Spleen (tissue), 11 donors: ENCODE measurements at regions not wholly inside any gene's neighbourhood (a gene's known extent, or its start where the extent isn't known, plus 50 kb on each side); places are given as distances from the start of the nearest gene placed in this dataset.

Source experiments
- DNase-seq: peaks from one replicate; pipeline ENCODE4 v3.0.0-alpha.2; 2020
- H3K27ac ChIP-seq, 8 donors: fragments of 200-600 bp; sonication (generic) in 7 of 8; 1 replicate in 4 of 8; 2 replicates in 4 of 8; pipeline versions ENCODE4 v1.5.0 to v1.8.0; 2016 to 2021; ENCODE audit warnings: inconsistent platforms in 4 of 8, mild to moderate bottlenecking in 4 of 8, moderate library complexity in 1 of 8
- H3K27me3 ChIP-seq, 7 donors: fragments of 200-600 bp; sonication (generic) in 6 of 7; replicated peaks in 1 of 7; 1 replicate in 4 of 7; 2 replicates in 3 of 7; pipeline versions ENCODE4 v1.5.0 to v1.8.0; 2016 to 2021; ENCODE audit warnings: inconsistent platforms in 3 of 7, mild to moderate bottlenecking in 1 of 7
- H3K36me3 ChIP-seq, 6 donors: fragments of 200-600 bp; sonication (generic) in 5 of 6; 1 replicate in 4 of 6; 2 replicates in 2 of 6; pipeline versions ENCODE4 v1.5.0 to v1.8.0; 2016 to 2021; ENCODE audit warnings: inconsistent platforms in 2 of 6
- H3K4me1 ChIP-seq, 6 donors: fragments of 200-600 bp; sonication (generic) in 5 of 6; 1 replicate in 3 of 6; 2 replicates in 3 of 6; pipeline versions ENCODE4 v1.5.0 to v1.8.0; 2016 to 2021; ENCODE audit warnings: inconsistent platforms in 3 of 6
- H3K4me3 ChIP-seq, 8 donors: fragments of 200-600 bp; sonication (generic) in 7 of 8; 1 replicate in 4 of 8; 2 replicates in 4 of 8; pipeline versions ENCODE4 v1.5.0 to v1.8.0; 2016 to 2021; ENCODE audit warnings: inconsistent platforms in 4 of 8, mild to moderate bottlenecking in 4 of 8, moderate library complexity in 2 of 8
- H3K9me3 ChIP-seq, 8 donors: fragments of 200-600 bp; sonication (generic) in 7 of 8; 1 replicate in 4 of 8; 2 replicates in 4 of 8; pipeline versions ENCODE4 v1.5.0 to v1.8.0; 2016 to 2021; ENCODE audit warnings: inconsistent platforms in 4 of 8
- CTCF ChIP-seq, 11 experiments: fragments of 200-600 bp in 7 of 11; fragments of 450-650 bp in 4 of 11; sonication (generic) in 4 of 11; IDR thresholded peaks in 8 of 11; conservative IDR thresholded peaks in 3 of 11; 1 replicate in 7 of 11; 2 replicates in 4 of 11; pipeline versions ENCODE4 v1.4.0 to v1.8.0; 2016 to 2021; ENCODE audit warnings: antibody characterized with exemption in 11 of 11, inconsistent platforms in 4 of 11, mild to moderate bottlenecking in 1 of 11
- POLR2A ChIP-seq, 3 donors: fragments of 450-650 bp; IDR thresholded peaks; one replicate each; pipeline ENCODE4 v1.5.1; 2017; ENCODE audit warnings: antibody characterized with exemption in 3 of 3, mild to moderate bottlenecking in 1 of 3
- POLR2AphosphoS5 ChIP-seq, 3 donors: sonication (generic); formaldehyde crosslinking; IDR thresholded peaks; one replicate each; pipeline ENCODE4 v1.5.1; 2017; ENCODE audit warnings: antibody characterized with exemption in 3 of 3
- WGBS, 5 donors: extraction: QIAGEN DNeasy Blood & Tissue Kit in 3 of 5; methylation state at CpG; one replicate each; pipeline versions ENCODE4 v1.1.5 to v1.1.7; 2013 to 2018; 5-methylcytosine and 5-hydroxymethylcytosine counted together
- intact Hi-C: fragments of 100-400 bp; cut with DNase I; formaldehyde crosslinking; loops from one replicate; pipeline ENCODE4 v1.15.0; 2023; ENCODE audit warnings: low total_unique reads
- donor health status: healthy with polysubstance abuse.
- donor health status: DM: no; HTN: no; CAD: no; lungs with moderate emphysema.
- donor health status: DM: no; HTN: no; CAD: no.
- donor health status: Bipolar disorder and iron deficiency.
- donor health status: healthy.
- donor health status: DM: no; HTN: no; CAD: no.
- donor health status: DM: yes; HTN: yes; CAD: no.

GRCh38 chr1:228853637-228854036 lies 118.4 kb downstream of the RHOU start:
- TF ChIP-seq POLR2A (IDR thresholded peaks at IDR 0.05) (no peak), POLR2AphosphoS5 (IDR thresholded peaks at IDR 0.05) (no peak), CTCF (IDR thresholded peaks at IDR 0.05 in 8 of 11, conservative IDR thresholded peaks at IDR 0.05 in 3 of 11) (no peak)
- no peak for DNase-seq
- Histone ChIP-seq H3K27ac (no peak overlapping the region), H3K36me3 (no peaks in the 10 kb centered on the region), H3K4me3 (no peak overlapping the region), H3K9me3 (peaks cover 0 to 9% (median 1%) of the 10 kb centered on the region in 8 donors), H3K27me3 (no peaks in the 10 kb centered on the region), H3K4me1 (peaks cover 0 to 25% (median 6%) of the 10 kb centered on the region in 6 donors)
- WGBS, 5 donors, result 63 to 82% (median 67%) methylated on average over 1 of the region's 1 CpG
- intact Hi-C loops, result no loop called here

- H3K27me3 ChIP-seq, result no peaks in the 10 kb centered on the region
- no peak overlapping the region for H3K27ac ChIP-seq
- H3K36me3 ChIP-seq, result no peaks in the 10 kb centered on the region
- 90 to 95% (median 93%) methylated on average over 3 of the region's 3 CpGs for WGBS, 5 donors
- H3K4me1 ChIP-seq, result peaks cover 0 to 25% (median 6%) of the 10 kb centered on the region in 6 donors
- TF ChIP-seq CTCF (IDR thresholded peaks at IDR 0.05 in 8 of 11, conservative IDR thresholded peaks at IDR 0.05 in 3 of 11), result no peak
- no peak for TF ChIP-seq POLR2AphosphoS5 (IDR thresholded peaks at IDR 0.05)
- no peak for TF ChIP-seq POLR2A (IDR thresholded peaks at IDR 0.05)
- DNase-seq, result no peak
- H3K9me3 ChIP-seq, result peaks cover 0 to 9% (median 1%) of the 10 kb centered on the region in 8 donors
- intact Hi-C loops, result no loop called here
- H3K4me3 ChIP-seq, result no peak overlapping the region
These were observed 119.6 kb downstream of the RHOU start for GRCh38 chr1:228854907-228855306.

- peaks cover 0 to 9% (median 0%) of the 10 kb centered on the region in 7 donors for H3K27me3 ChIP-seq
- no peaks in the 10 kb centered on the region for H3K36me3 ChIP-seq
- H3K4me3 ChIP-seq, result no peak overlapping the region
- TF ChIP-seq POLR2A (IDR thresholded peaks at IDR 0.05) (no peak), CTCF (IDR thresholded peaks at IDR 0.05 in 8 of 11, conservative IDR thresholded peaks at IDR 0.05 in 3 of 11) (no peak), POLR2AphosphoS5 (IDR thresholded peaks at IDR 0.05) (no peak)
- no peak overlapping the region for H3K27ac ChIP-seq
- peaks cover 0 to 6% (median 0%) of the 10 kb centered on the region in 6 donors for H3K4me1 ChIP-seq
- no peak for DNase-seq
- intact Hi-C loops, result no loop called here
- peaks cover 0 to 9% (median 1%) of the 10 kb centered on the region in 8 donors for H3K9me3 ChIP-seq
These were observed 122.3 kb downstream of the RHOU start for GRCh38 chr1:228857611-228858010.

- DNase-seq, result no peak
- no peak overlapping the region for H3K27ac ChIP-seq
- H3K36me3 ChIP-seq, result no peaks in the 10 kb centered on the region
- peaks cover 0 to 9% (median 0%) of the 10 kb centered on the region in 7 donors for H3K27me3 ChIP-seq
- TF ChIP-seq POLR2AphosphoS5 (IDR thresholded peaks at IDR 0.05), result no peak
- no peak for TF ChIP-seq POLR2A (IDR thresholded peaks at IDR 0.05)
- TF ChIP-seq CTCF (IDR thresholded peaks at IDR 0.05 in 8 of 11, conservative IDR thresholded peaks at IDR 0.05 in 3 of 11), result no peak
- WGBS, 5 donors, result 70 to 88% (median 86%) methylated on average over 13 to 16 of the region's 16 CpGs
- intact Hi-C loops, result no loop called here
- H3K4me1 ChIP-seq, result peaks cover 0 to 23% (median 8%) of the 10 kb centered on the region in 6 donors
- no peak overlapping the region for H3K4me3 ChIP-seq
- peaks cover 0 to under 1% (median 0%) of the 10 kb centered on the region in 8 donors for H3K9me3 ChIP-seq
These were observed 125.9 kb downstream of the RHOU start for GRCh38 chr1:228860911-228861831.
